ENCODE measurements at regions not wholly inside any gene's neighbourhood (a gene's known extent, or its start where the extent isn't known, plus 50 kb on each side); places are given as distances from the start of the nearest gene placed in this dataset.

GRCh38 chr12:63416788-63417187 lies 251.5 kb downstream of the DPY19L2 start:
- TF ChIP-seq USF2 (CRISPR knock-in tag; IDR thresholded peaks at IDR 0.05), result no peak
- no peak for TF ChIP-seq CTCF (IDR thresholded peaks at IDR 0.05)
- no peak for TF ChIP-seq ATF3 (CRISPR knock-in tag; conservative IDR thresholded peaks at IDR 0.05)
- TF ChIP-seq SP1 (CRISPR knock-in tag; conservative IDR thresholded peaks at IDR 0.05), result no peak
- no peak for TF ChIP-seq JUN (CRISPR knock-in tag; IDR thresholded peaks at IDR 0.05)

All from WTC11 (cell line).